ENCODE measurements at regions not wholly inside any gene's neighbourhood (a gene's known extent, or its start where the extent isn't known, plus 50 kb on each side); places are given as distances from the start of the nearest gene placed in this dataset.

DNA sequence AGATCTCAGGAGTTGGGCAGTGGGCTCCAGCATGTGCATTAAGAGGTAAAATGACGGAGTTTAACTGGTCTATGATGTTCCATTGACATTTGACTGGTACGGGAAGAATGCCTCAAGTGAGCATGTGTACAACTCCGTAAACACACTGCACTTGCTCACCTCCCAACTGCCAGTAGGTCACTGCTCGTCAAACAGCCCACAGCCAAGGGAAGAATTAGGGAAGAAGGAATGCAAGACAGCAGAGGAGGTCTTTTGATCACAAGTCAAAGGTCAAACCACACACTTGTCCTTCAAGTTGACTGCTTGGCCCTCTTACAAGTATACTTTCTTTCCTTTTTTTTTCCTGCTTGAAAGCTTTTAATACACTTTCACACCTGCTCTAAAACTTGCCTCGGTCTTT lies 236.7 kb downstream of the B3GLCT start:
- Histone ChIP-seq H4K91ac (replicated peaks; ENCODE audit: insufficient read length, low read length) (no peak overlapping the region), H4K5ac (ENCODE audit: insufficient read length, low read depth, low read length) (no peak overlapping the region), H2BK5ac (ENCODE audit: low read depth, low read length) (no peak overlapping the region), H2AFZ (ENCODE audit: low read length) (no peak overlapping the region), H3K27me3 (replicated peaks in 1 of 4; ENCODE audit: control insufficient read depth in 3 of 4, extremely low read depth in 1 of 4, insufficient read depth in 3 of 4, low read length in 3 of 4) (no peaks in the 10 kb centered on the region), H2BK20ac (ENCODE audit: low read length) (no peak overlapping the region), H3K56ac (replicated peaks; ENCODE audit: insufficient read length, low read depth, low read length) (no peak overlapping the region), H3K14ac (ENCODE audit: insufficient read length) (no peak overlapping the region), H3K79me2 (ENCODE audit: control insufficient read depth in 1 of 2, insufficient read depth in 2 of 2, low read length in 2 of 2) (no peaks in the 10 kb centered on the region), H3K79me1 (ENCODE audit: low read depth, low read length) (no peaks in the 10 kb centered on the region), H3K23me2 (ENCODE audit: low read depth, low read length) (no peaks in the 10 kb centered on the region), H2BK120ac (replicated peaks; ENCODE audit: low read depth, low read length) (no peak overlapping the region), H3K9ac (replicated peaks in 1 of 4; ENCODE audit: extremely low read depth in 1 of 4, low read depth in 3 of 4, low read length in 3 of 4) (no peak overlapping the region), H3K4ac (replicated peaks; ENCODE audit: insufficient read length, low read depth, low read length) (no peak overlapping the region), H3K23ac (ENCODE audit: insufficient read length) (no peak overlapping the region), H2AK5ac (ENCODE audit: low read depth, low read length) (no peak overlapping the region), H3K18ac (ENCODE audit: extremely low read depth, low read length) (no peak overlapping the region), H3K4me1 (replicated peaks in 1 of 4; ENCODE audit: control insufficient read depth in 3 of 4, insufficient read depth in 4 of 4, low read length in 3 of 4) (peaks cover 0 to 2% (median 0%) of the 10 kb centered on the region in 4 experiments; a peak in 1 of 7 replicates), H2BK15ac (ENCODE audit: low read length) (no peak overlapping the region), H2BK12ac (ENCODE audit: low read depth, low read length) (no peak overlapping the region), H3K27ac (ENCODE audit: low read depth, low read length) (no peak overlapping the region), H4K20me1 (replicated peaks in 1 of 2; ENCODE audit: control insufficient read depth in 1 of 2, insufficient read depth in 2 of 2, low read length in 2 of 2) (no peaks in the 10 kb centered on the region), H4K8ac (ENCODE audit: extremely low read depth, insufficient read depth, low read length) (no peak overlapping the region), H3K4me3 (ENCODE audit: extremely low read depth in 1 of 4, insufficient read depth in 2 of 4, low read depth in 3 of 4, low read length in 4 of 4) (no peak overlapping the region), H3K9me3 (ENCODE audit: insufficient read depth in 2 of 2, low read depth in 1 of 2, low read length in 1 of 2) (0 out of 4 replicates have a peak, but pooled peaks cover 0 to 2% of the 10 kb centered on the region in 2 experiments), H3K36me3 (ENCODE audit: control insufficient read depth in 2 of 4, insufficient read depth in 4 of 4, low read length in 3 of 4) (no peaks in the 10 kb centered on the region), H3K4me2 (ENCODE audit: insufficient read depth in 1 of 2, low read depth in 2 of 2, low read length in 2 of 2) (no peak overlapping the region)
- DNase-seq (ENCODE audit: low read depth in 1 of 2, low spot score in 2 of 2) (no peak), FAIRE-seq (no peak)
- 78% methylated on average over 5 of the region's 5 CpGs; no CpG with 5 or more reads in 1 of the 2 experiments for WGBS, 2 experiments (ENCODE audit: extremely low coverage in 1 of 2, insufficient coverage in 1 of 2, insufficient read length in 1 of 2, insufficient replicate concordance in 2 of 2, low coverage in 1 of 2, low lambda C conversion rate in 2 of 2, missing lambda C conversion rate in 1 of 2)
- ChIA-PET POLR2A (ENCODE audit: partially characterized antibody) (no interaction called here), CTCF (ENCODE audit: partially characterized antibody) (interaction anchor here (1.7 kb wide), 1 partner anchor 307 kb away, joined by 7 read pairs; no protein-coding TSS in a partner anchor)
- TF ChIP-seq RBBP5 (IDR thresholded peaks at IDR 0.05; ENCODE audit: borderline replicate concordance, low read depth, low read length) (no peak), CHD1 (IDR thresholded peaks at IDR 0.05; ENCODE audit: low read depth, low read length) (no peak), SAP30 (IDR thresholded peaks at IDR 0.05; ENCODE audit: insufficient read depth, insufficient replicate concordance, low read length) (no peak), CBX5 (IDR thresholded peaks at IDR 0.05; ENCODE audit: low read depth, low read length) (no peak), RNF2 (IDR thresholded peaks at IDR 0.05; ENCODE audit: borderline replicate concordance, low read depth, low read length, missing control alignments, poor library complexity, severe bottlenecking) (no peak)
- TF ChIP-seq, protein P1, sequence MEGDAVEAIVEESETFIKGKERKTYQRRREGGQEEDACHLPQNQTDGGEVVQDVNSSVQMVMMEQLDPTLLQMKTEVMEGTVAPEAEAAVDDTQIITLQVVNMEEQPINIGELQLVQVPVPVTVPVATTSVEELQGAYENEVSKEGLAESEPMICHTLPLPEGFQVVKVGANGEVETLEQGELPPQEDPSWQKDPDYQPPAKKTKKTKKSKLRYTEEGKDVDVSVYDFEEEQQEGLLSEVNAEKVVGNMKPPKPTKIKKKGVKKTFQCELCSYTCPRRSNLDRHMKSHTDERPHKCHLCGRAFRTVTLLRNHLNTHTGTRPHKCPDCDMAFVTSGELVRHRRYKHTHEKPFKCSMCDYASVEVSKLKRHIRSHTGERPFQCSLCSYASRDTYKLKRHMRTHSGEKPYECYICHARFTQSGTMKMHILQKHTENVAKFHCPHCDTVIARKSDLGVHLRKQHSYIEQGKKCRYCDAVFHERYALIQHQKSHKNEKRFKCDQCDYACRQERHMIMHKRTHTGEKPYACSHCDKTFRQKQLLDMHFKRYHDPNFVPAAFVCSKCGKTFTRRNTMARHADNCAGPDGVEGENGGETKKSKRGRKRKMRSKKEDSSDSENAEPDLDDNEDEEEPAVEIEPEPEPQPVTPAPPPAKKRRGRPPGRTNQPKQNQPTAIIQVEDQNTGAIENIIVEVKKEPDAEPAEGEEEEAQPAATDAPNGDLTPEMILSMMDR (IDR thresholded peaks at IDR 0.05; ENCODE audit: control extremely low read depth in 1 of 3, insufficient read depth in 1 of 3, low read depth in 1 of 3, low read length in 3 of 3) = no peak
